C4-2B (cell line): ENCODE measurements at regions not wholly inside any gene's neighbourhood (a gene's known extent, or its start where the extent isn't known, plus 50 kb on each side); places are given as distances from the start of the nearest gene placed in this dataset.

Experiments
- ZFX ChIP-seq: fragments of 450-650 bp; IDR thresholded peaks from 2 replicates; pipeline ENCODE4 v1.6.1; 2017
- TF ChIP-seq, protein P1 (sequence below): fragments of 450-650 bp; conservative IDR thresholded peaks from 2 replicates; pipeline ENCODE4 v1.5.1; 2017; ENCODE audit warnings: mild to moderate bottlenecking

GRCh38 chrX:99717716-99718115 lies 692.4 kb downstream of the PCDH19 start:
- TF ChIP-seq, protein P1, sequence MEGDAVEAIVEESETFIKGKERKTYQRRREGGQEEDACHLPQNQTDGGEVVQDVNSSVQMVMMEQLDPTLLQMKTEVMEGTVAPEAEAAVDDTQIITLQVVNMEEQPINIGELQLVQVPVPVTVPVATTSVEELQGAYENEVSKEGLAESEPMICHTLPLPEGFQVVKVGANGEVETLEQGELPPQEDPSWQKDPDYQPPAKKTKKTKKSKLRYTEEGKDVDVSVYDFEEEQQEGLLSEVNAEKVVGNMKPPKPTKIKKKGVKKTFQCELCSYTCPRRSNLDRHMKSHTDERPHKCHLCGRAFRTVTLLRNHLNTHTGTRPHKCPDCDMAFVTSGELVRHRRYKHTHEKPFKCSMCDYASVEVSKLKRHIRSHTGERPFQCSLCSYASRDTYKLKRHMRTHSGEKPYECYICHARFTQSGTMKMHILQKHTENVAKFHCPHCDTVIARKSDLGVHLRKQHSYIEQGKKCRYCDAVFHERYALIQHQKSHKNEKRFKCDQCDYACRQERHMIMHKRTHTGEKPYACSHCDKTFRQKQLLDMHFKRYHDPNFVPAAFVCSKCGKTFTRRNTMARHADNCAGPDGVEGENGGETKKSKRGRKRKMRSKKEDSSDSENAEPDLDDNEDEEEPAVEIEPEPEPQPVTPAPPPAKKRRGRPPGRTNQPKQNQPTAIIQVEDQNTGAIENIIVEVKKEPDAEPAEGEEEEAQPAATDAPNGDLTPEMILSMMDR, result no peak
- TF ChIP-seq ZFX, result no peak
